Mesothelial cell of epicardium (in vitro differentiated cells): ENCODE measurements at regions not wholly inside any gene's neighbourhood (a gene's known extent, or its start where the extent isn't known, plus 50 kb on each side); places are given as distances from the start of the nearest gene placed in this dataset.

Experiments
- DNase-seq, 2 experiments: peaks; one replicate each; pipeline ENCODE4 v3.0.0; 2021; ENCODE audit warnings: low spot score in 2 of 2; ENCODE audit not compliant: unreplicated experiment in 2 of 2
- H3K27ac Mint-ChIP-seq: 2 replicates; pipeline ENCODE4 v1.8.0; 2021; ENCODE audit warnings: mixed read lengths
- H3K27me3 Mint-ChIP-seq: 2 replicates; pipeline ENCODE4 v1.8.0; 2021; ENCODE audit warnings: low read depth, mixed read lengths
- H3K36me3 Mint-ChIP-seq: 2 replicates; pipeline ENCODE4 v1.8.0; 2021; ENCODE audit warnings: mixed read lengths
- H3K4me1 Mint-ChIP-seq: 2 replicates; pipeline ENCODE4 v1.8.0; 2021; ENCODE audit warnings: mixed read lengths
- H3K4me3 Mint-ChIP-seq: 2 replicates; pipeline ENCODE4 v1.8.0; 2021; ENCODE audit warnings: mild to moderate bottlenecking, moderate library complexity, mixed read lengths
- H3K9me3 Mint-ChIP-seq: 2 replicates; pipeline ENCODE4 v1.8.0; 2021; ENCODE audit warnings: mixed read lengths
- CTCF ChIP-seq: fragments of 200-600 bp; sonication (generic); IDR thresholded peaks from one replicate; pipeline ENCODE4 v1.5.0; 2021; ENCODE audit warnings: antibody characterized with exemption; ENCODE audit not compliant: unreplicated experiment

GRCh38 chr5:29905626-29906353, 1287.7 kb upstream of the CDH6 start:
- Mint-ChIP-seq H3K27ac (no peak overlapping the region), H3K27me3 (no peaks in the 10 kb centered on the region), H3K4me3 (no peak overlapping the region), H3K36me3 (no peaks in the 10 kb centered on the region), H3K9me3 (peaks cover 14% of the 10 kb centered on the region), H3K4me1 (no peaks in the 10 kb centered on the region)
- no peak for DNase-seq
- TF ChIP-seq CTCF, result no peak

- no peak for DNase-seq
- Mint-ChIP-seq H3K9me3 (no peaks in the 10 kb centered on the region), H3K27ac (no peak overlapping the region), H3K4me3 (no peak overlapping the region), H3K4me1 (no peaks in the 10 kb centered on the region), H3K36me3 (no peaks in the 10 kb centered on the region), H3K27me3 (no peaks in the 10 kb centered on the region)
- TF ChIP-seq CTCF, result no peak
These were observed 1290.6 kb upstream of the CDH6 start for GRCh38 chr5:29902859-29903258.

- Mint-ChIP-seq H3K27ac (no peak overlapping the region), H3K36me3 (no peaks in the 10 kb centered on the region), H3K9me3 (no peaks in the 10 kb centered on the region), H3K4me3 (no peak overlapping the region), H3K27me3 (no peaks in the 10 kb centered on the region), H3K4me1 (no peaks in the 10 kb centered on the region)
- no peak for TF ChIP-seq CTCF
- DNase-seq, result no peak
These were observed 1293.9 kb upstream of the CDH6 start for GRCh38 chr5:29899583-29899982.

GRCh38 chr5:29897916-29898315, 1295.6 kb upstream of the CDH6 start:
- no peaks in the 10 kb centered on the region for H3K27me3 Mint-ChIP-seq
- no peaks in the 10 kb centered on the region for H3K36me3 Mint-ChIP-seq
- DNase-seq, result no peak
- H3K27ac Mint-ChIP-seq, result no peak overlapping the region
- TF ChIP-seq CTCF, result no peak
- no peaks in the 10 kb centered on the region for H3K4me1 Mint-ChIP-seq
- H3K4me3 Mint-ChIP-seq, result no peak overlapping the region
- no peaks in the 10 kb centered on the region for H3K9me3 Mint-ChIP-seq

- TF ChIP-seq CTCF, result no peak
- Mint-ChIP-seq H3K36me3 (no peaks in the 10 kb centered on the region), H3K4me1 (no peaks in the 10 kb centered on the region), H3K4me3 (no peak overlapping the region), H3K27me3 (no peaks in the 10 kb centered on the region), H3K9me3 (no peaks in the 10 kb centered on the region), H3K27ac (no peak overlapping the region)
- DNase-seq, result no peak
These were observed 1296.8 kb upstream of the CDH6 start for GRCh38 chr5:29896646-29897045.

GRCh38 chr5:29894668-29895067, 1298.8 kb upstream of the CDH6 start:
- no peak overlapping the region for H3K4me3 Mint-ChIP-seq
- DNase-seq, result no peak
- H3K36me3 Mint-ChIP-seq, result no peaks in the 10 kb centered on the region
- H3K27ac Mint-ChIP-seq, result no peak overlapping the region
- H3K27me3 Mint-ChIP-seq, result no peaks in the 10 kb centered on the region
- no peaks in the 10 kb centered on the region for H3K9me3 Mint-ChIP-seq
- TF ChIP-seq CTCF, result no peak
- no peaks in the 10 kb centered on the region for H3K4me1 Mint-ChIP-seq
